ENCODE measurements at regions not wholly inside any gene's neighbourhood (a gene's known extent, or its start where the extent isn't known, plus 50 kb on each side); places are given as distances from the start of the nearest gene placed in this dataset.

GRCh38 chr5:121273833-121274433 lies 577.7 kb upstream of the FTMT start:
- in situ Hi-C loops (cut with HindIII; ENCODE audit: low sequenced_read_pairs): no loop called here
- DNase-seq (ENCODE audit: low read depth): peak; percentile 35
- TF ChIP-seq CTCF (IDR thresholded peaks at IDR 0.05; ENCODE audit: low read depth, low read length, missing control alignments): no peak
- no peak overlapping the region for H3K4me3 ChIP-seq (ENCODE audit: low read depth, low read length)

- no peak for TF ChIP-seq CTCF (IDR thresholded peaks at IDR 0.05; ENCODE audit: low read depth, low read length, missing control alignments)
- DNase-seq (ENCODE audit: low read depth): no peak
- in situ Hi-C loops (cut with HindIII; ENCODE audit: low sequenced_read_pairs): no loop called here
- no peak overlapping the region for H3K4me3 ChIP-seq (ENCODE audit: low read depth, low read length)
Measured at GRCh38 chr5:121279801-121280200, 571.9 kb upstream of the FTMT start.

GRCh38 chr5:121285801-121286521 lies 565.7 kb upstream of the FTMT start:
- no peak for DNase-seq (ENCODE audit: low read depth)
- in situ Hi-C loops (cut with HindIII; ENCODE audit: low sequenced_read_pairs): no loop called here
- TF ChIP-seq CTCF (IDR thresholded peaks at IDR 0.05; ENCODE audit: low read depth, low read length, missing control alignments): no peak

DNA sequence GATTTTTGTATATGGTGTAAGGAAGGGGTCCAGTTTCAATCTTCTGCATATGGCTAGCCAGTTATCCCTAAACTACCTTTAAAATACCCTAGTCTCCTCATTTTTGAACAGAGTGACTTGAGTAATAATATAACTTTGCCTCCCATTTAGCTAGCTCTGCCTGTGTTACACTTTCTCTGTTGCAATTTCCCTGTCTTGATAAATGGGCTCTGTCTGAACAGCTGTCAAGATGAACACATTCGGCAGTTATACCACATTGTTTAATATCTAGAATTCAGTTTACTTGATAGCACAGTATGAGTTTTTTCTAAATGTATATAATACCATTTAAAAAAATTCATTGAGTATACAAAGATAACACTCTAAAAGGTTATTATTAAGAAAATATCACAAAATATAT lies 562.9 kb upstream of the FTMT start:
- in situ Hi-C loops (cut with HindIII; ENCODE audit: low sequenced_read_pairs): no loop called here
- TF ChIP-seq CTCF (IDR thresholded peaks at IDR 0.05; ENCODE audit: low read depth, low read length, missing control alignments): no peak
- DNase-seq (ENCODE audit: low read depth): no peak
- H3K4me3 ChIP-seq (ENCODE audit: low read depth, low read length): no peak overlapping the region

More at GRCh38 chr5:121285801-121286521, 565.7 kb upstream of the FTMT start:
- H3K4me3 ChIP-seq (ENCODE audit: low read depth, low read length): no peak overlapping the region

GRCh38 chr5:121292664-121293063 lies 559.0 kb upstream of the FTMT start:
- no peak for TF ChIP-seq CTCF (IDR thresholded peaks at IDR 0.05; ENCODE audit: low read depth, low read length, missing control alignments)
- no peak for DNase-seq (ENCODE audit: low read depth)
- H3K4me3 ChIP-seq (ENCODE audit: low read depth, low read length): no peak overlapping the region
- in situ Hi-C loops (cut with HindIII; ENCODE audit: low sequenced_read_pairs): no loop called here

DNA sequence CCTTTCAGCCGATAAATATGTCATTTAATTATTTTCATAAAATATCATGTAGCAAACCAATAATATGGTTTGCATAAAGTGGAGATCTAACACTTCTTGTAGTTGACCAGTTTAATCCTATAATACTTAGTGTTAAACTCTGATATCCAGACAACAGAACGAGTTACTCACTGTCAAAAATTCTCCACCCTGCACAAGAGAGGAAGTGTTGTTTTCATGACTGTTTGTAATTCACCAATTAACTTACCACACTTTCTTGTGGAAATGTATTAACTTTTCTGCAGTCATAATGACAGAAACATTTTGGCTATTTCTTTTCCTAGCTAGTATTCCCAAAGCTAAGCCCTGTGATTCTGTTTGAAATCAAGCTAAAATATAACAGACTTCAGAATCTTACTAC lies 555.3 kb upstream of the FTMT start:
- TF ChIP-seq CTCF (IDR thresholded peaks at IDR 0.05; ENCODE audit: low read depth, low read length, missing control alignments): no peak
- no peak overlapping the region for H3K4me3 ChIP-seq (ENCODE audit: low read depth, low read length)
- in situ Hi-C loops (cut with HindIII; ENCODE audit: low sequenced_read_pairs): no loop called here
- DNase-seq (ENCODE audit: low read depth): no peak
